NK-92 (cell line): ENCODE measurements at regions not wholly inside any gene's neighbourhood (a gene's known extent, or its start where the extent isn't known, plus 50 kb on each side); places are given as distances from the start of the nearest gene placed in this dataset.

Experiments
- DNase-seq: peaks from one replicate; lab custom pipeline; 2025; ENCODE audit not compliant: unreplicated experiment; lab: John Stamatoyannopoulos, UW

DNA sequence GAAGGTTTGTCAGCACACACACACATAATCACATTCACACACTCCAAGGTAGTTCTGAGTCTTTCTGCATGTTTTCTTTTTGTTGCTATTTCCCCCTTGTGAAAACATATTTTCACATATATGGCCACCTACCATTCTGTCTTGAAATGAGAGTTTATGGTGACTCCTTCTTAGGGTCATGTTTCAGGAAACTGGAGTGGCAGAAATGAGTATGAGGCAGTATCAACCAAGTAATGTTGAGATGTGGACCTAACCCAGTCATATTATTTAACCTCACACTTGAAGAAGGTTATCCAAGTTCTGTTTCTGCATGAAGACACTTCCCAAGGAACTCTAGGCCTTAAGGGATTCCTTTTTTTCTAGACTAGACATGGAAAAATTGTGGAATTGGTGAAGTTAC, 481.4 kb downstream of the ETS1 start:
- DNase-seq = no peak

- no peak for DNase-seq
These were observed 481.8 kb downstream of the ETS1 start for GRCh38 chr11:128105511-128105910.

- DNase-seq = no peak
These were observed 484.0 kb downstream of the ETS1 start for GRCh38 chr11:128103278-128103873.

DNA sequence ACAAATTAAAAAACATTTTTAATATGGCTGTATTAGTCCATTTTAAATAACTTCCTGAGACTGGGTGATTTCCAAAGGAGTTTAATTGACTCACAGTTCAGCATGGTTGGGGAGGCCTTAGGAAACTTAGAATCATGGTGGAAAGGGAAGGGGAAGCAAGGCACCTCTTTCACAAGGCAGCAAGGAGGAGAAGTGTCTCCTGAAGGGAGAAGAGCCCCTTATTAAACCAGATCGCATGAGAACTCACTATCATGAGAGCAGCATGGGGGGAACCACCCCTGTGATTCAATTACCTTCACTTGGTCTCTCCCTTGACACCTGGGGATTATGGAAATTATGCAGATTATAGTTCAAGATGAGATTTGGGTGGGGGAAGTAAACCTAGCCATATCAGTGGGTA, 488.6 kb downstream of the ETS1 start:
- no peak for DNase-seq

GRCh38 chr11:128095466-128095981, 491.8 kb downstream of the ETS1 start:
- no peak for DNase-seq

DNA sequence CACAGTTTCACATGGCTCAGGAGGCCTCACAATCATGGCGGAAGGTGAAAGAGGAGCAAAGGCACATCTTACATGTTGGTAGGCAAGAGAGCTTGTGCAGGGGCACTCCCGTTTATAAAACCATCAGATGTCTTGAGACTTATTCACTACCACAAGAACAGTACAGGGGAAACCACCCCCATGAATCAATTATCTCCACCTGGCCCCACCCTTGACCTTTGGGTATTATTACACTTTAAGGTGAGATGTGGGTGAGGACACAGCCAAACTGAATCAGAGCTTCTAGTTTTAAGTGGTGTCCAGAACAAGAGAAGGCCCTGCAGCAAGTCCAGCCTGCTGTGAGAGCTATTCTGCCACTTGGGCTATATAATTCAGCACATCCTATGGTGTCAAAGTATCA, 493.7 kb downstream of the ETS1 start:
- no peak for DNase-seq

- DNase-seq = no peak
These were observed 497.4 kb downstream of the ETS1 start for GRCh38 chr11:128089962-128090361.

DNA sequence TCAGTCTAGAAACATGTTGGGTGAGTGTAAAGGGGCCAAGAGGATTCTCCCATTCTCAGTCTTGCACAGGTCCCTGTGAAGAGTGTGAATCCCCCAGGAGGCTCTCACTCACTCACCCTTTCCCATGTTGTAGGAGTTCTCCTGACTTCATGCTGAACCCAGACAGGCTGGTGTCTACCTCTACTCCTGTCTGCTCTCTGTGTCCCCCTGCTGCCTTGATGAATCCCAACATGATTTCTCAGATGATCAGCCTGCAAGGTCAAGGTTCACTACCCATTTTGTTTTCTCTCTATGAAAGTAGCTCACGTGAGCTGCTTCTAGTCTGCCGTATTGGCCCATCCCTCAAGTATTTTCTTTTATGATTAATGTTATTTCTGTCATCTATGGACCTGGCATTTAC, 500.6 kb downstream of the ETS1 start:
- DNase-seq = no peak

DNA sequence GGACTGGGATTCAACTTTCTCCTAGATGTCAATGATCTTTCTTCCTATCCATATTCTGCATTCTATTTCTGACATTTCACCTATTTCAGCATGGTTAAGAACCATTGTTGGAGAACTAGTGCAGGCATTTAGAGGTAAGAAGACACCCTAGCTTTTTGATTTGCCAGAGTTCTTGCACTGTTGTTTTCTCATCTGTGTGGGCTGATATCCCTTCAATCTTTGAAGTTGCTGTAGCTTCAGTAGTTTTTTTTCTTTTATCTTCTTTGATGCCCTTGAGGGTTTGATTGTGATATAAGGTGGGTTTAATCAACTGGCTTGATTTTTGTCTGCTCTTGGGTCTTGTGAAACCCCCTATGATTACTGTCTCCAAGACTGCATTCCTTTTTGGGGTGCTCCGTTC, 502.1 kb downstream of the ETS1 start:
- no peak for DNase-seq

DNA sequence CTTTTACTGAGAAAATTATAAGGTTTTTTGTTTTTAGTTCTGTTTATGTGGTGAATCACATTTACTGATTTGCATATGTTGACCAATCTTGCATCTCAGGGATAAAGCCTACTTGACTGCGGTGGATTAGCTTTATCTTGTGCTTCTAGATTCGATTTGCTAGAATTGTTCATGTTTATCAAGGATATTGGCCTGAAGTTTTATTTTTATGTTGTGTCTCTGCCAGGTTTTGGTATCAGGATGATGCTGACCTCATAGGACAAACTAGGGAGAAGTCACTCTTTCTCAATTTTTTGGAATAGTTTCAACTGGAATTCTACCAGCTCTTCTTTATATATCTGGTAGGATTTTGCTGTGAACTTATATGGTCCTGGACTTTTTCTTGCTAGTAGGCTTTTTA, 504.8 kb downstream of the ETS1 start:
- no peak for DNase-seq

GRCh38 chr11:128069665-128070064, 517.7 kb downstream of the ETS1 start:
- DNase-seq = no peak

DNA sequence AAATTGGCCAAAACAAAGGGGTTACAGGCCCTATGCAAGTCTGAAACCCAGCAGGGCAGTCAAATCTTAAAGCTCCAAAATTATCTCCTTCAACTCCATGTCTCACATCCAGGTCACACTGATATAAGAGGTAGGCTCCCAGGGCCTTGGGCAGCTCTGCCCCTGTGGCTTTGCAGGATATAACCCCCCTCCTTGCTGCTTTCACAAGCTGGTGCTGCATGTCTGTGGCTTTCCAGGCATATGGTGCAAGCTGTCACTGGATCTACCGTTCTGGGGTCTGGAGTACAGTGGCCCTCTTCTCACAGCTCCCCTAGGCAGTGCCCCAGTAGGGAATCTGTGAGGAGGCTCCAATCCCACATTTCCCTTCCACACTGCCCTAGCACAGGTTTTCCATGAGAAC, 519.6 kb downstream of the ETS1 start:
- no peak for DNase-seq

DNA sequence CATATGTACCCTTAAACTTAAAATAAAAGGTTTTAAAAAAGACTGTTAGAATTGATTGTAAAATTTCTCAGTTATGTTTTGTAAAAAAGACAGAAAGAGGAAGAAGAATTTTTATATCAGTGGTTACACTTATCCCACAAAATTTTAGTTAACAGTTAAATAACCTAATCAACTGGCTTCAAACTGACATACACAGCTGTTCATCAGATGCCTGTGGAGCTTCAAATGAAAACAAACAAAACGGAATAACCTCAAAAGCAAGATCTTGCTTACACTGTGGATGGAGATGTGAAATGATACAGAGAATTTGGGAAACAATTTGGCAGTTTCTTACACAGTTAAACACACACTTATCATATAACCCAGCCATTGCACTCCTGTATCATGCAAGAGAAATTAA, 521.0 kb downstream of the ETS1 start:
- no peak for DNase-seq

- no peak for DNase-seq
These were observed 526.0 kb downstream of the ETS1 start for GRCh38 chr11:128061281-128061871.

- DNase-seq = no peak
These were observed 528.7 kb downstream of the ETS1 start for GRCh38 chr11:128058580-128059208.

- no peak for DNase-seq
These were observed 529.5 kb downstream of the ETS1 start for GRCh38 chr11:128057786-128058395.

DNA sequence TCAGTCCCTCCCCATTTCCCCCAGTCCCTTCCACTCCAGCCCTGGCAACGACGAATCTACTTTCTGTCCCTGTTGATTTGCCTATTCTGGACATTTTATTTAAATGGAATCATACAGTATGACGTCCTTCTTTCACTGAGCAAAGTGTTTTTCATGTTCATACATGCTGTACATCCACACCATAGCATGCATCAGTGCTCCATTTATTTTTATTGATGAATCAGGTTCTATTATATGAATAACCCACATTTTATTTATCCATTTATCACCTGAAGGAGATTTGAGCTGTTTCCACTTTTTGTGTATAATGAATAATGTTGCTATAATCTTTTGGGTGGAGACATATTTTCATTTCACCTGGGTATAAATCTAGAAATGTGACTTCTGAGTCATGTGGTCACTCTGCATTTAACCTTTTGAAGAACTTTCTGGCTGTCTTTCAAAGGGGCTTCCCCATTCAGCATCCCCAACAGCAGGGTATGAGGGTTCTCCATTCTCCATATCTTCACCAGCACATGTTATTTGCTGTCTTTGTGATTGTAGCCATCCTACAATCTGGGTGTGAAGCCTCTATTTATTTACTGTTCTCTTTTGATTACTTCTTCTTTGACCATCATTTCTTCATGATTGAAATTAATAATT, 531.7 kb downstream of the ETS1 start:
- DNase-seq = no peak

- DNase-seq = no peak
These were observed 533.1 kb downstream of the ETS1 start for GRCh38 chr11:128053981-128054931.

GRCh38 chr11:128052912-128053641, 534.3 kb downstream of the ETS1 start:
- no peak for DNase-seq

- no peak for DNase-seq
These were observed 539.2 kb downstream of the ETS1 start for GRCh38 chr11:128048121-128048520.
